Urinary bladder (tissue), 3 donors: ENCODE measurements at regions not wholly inside any gene's neighbourhood (a gene's known extent, or its start where the extent isn't known, plus 50 kb on each side); places are given as distances from the start of the nearest gene placed in this dataset.

Source experiments
- DNase-seq: peaks from one replicate; pipeline ENCODE4 v3.0.0-alpha.2; 2015; ENCODE audit errors: extremely low spot score
- H3K27ac ChIP-seq: one replicate; pipeline ENCODE4 v1.5.1; 2013; ENCODE audit warnings: low read depth, mild to moderate bottlenecking, moderate library complexity
- H3K36me3 ChIP-seq: one replicate; pipeline ENCODE4 v1.6.1; 2013; ENCODE audit warnings: mild to moderate bottlenecking, moderate library complexity; ENCODE audit not compliant: insufficient read depth
- H3K4me1 ChIP-seq: one replicate; pipeline ENCODE4 v1.6.1; 2013; ENCODE audit warnings: mild to moderate bottlenecking, moderate library complexity; ENCODE audit not compliant: insufficient read depth
- H3K4me3 ChIP-seq: one replicate; pipeline ENCODE4 v1.5.1; 2013; ENCODE audit warnings: low read depth, low read length
- WGBS: extraction: QIAGEN DNeasy Blood & Tissue Kit; methylation state at CpG from one replicate; pipeline ENCODE4 v1.1.7; 2013; 5-methylcytosine and 5-hydroxymethylcytosine counted together
- donor health status: healthy with polysubstance abuse.
- donor health status: healthy.

- no peak for DNase-seq
- WGBS: 78% methylated on average over 2 of the region's 2 CpGs
- Histone ChIP-seq H3K36me3 (no peaks in the 10 kb centered on the region), H3K4me1 (no peaks in the 10 kb centered on the region), H3K4me3 (no peak overlapping the region), H3K27ac (no peak overlapping the region)
Observed at GRCh38 chr14:85106506-85106905, 423.4 kb upstream of the FLRT2 start.

GRCh38 chr14:85112762-85113161 lies 417.2 kb upstream of the FLRT2 start:
- no peak overlapping the region for H3K27ac ChIP-seq
- H3K36me3 ChIP-seq: no peaks in the 10 kb centered on the region
- no peak overlapping the region for H3K4me3 ChIP-seq
- 92% methylated on average over 2 of the region's 2 CpGs for WGBS
- no peak for DNase-seq
- no peaks in the 10 kb centered on the region for H3K4me1 ChIP-seq

- Histone ChIP-seq H3K4me3 (no peak overlapping the region), H3K27ac (no peak overlapping the region), H3K36me3 (no peaks in the 10 kb centered on the region), H3K4me1 (no peaks in the 10 kb centered on the region)
- 31% methylated on average over 1 of the region's 1 CpG for WGBS
- DNase-seq: no peak
Observed at GRCh38 chr14:85115921-85116320, 414.0 kb upstream of the FLRT2 start.

- H3K4me1 ChIP-seq: no peaks in the 10 kb centered on the region
- no peak overlapping the region for H3K4me3 ChIP-seq
- H3K27ac ChIP-seq: no peak overlapping the region
- no peaks in the 10 kb centered on the region for H3K36me3 ChIP-seq
- 64% methylated on average over 5 of the region's 5 CpGs for WGBS
- DNase-seq: no peak
Observed at GRCh38 chr14:85118274-85118673, 411.7 kb upstream of the FLRT2 start.

GRCh38 chr14:85122690-85123089 lies 407.3 kb upstream of the FLRT2 start:
- Histone ChIP-seq H3K36me3 (no peaks in the 10 kb centered on the region), H3K4me3 (no peak overlapping the region), H3K4me1 (no peaks in the 10 kb centered on the region), H3K27ac (no peak overlapping the region)
- no peak for DNase-seq

- Histone ChIP-seq H3K27ac (no peak overlapping the region), H3K36me3 (no peaks in the 10 kb centered on the region), H3K4me1 (no peaks in the 10 kb centered on the region), H3K4me3 (no peak overlapping the region)
- 88% methylated on average over 2 of the region's 2 CpGs for whole genome bisulfite sequencing
- no peak for DNase-seq
Observed at GRCh38 chr14:85123755-85124154, 406.2 kb upstream of the FLRT2 start.

GRCh38 chr14:85124631-85125290 lies 405.2 kb upstream of the FLRT2 start:
- 92% methylated on average over 3 of the region's 3 CpGs for WGBS
- Histone ChIP-seq H3K4me3 (no peak overlapping the region), H3K27ac (no peak overlapping the region), H3K4me1 (no peaks in the 10 kb centered on the region), H3K36me3 (no peaks in the 10 kb centered on the region)
- DNase-seq: no peak

- Histone ChIP-seq H3K36me3 (no peaks in the 10 kb centered on the region), H3K4me1 (no peaks in the 10 kb centered on the region), H3K27ac (no peak overlapping the region), H3K4me3 (no peak overlapping the region)
- no peak for DNase-seq
- WGBS: 86% methylated on average over 2 of the region's 2 CpGs
Observed at GRCh38 chr14:85125291-85125670, 404.7 kb upstream of the FLRT2 start.

GRCh38 chr14:85129921-85130320 lies 400.0 kb upstream of the FLRT2 start:
- no peak for DNase-seq
- Histone ChIP-seq H3K27ac (no peak overlapping the region), H3K36me3 (no peaks in the 10 kb centered on the region), H3K4me3 (no peak overlapping the region), H3K4me1 (no peaks in the 10 kb centered on the region)
- WGBS: 53% methylated on average over 2 of the region's 2 CpGs

- Histone ChIP-seq H3K36me3 (no peaks in the 10 kb centered on the region), H3K4me3 (no peak overlapping the region), H3K27ac (no peak overlapping the region), H3K4me1 (no peaks in the 10 kb centered on the region)
- no peak for DNase-seq
- WGBS: 91% methylated on average over 2 of the region's 2 CpGs
Observed at GRCh38 chr14:85131226-85131922, 398.6 kb upstream of the FLRT2 start.

- Histone ChIP-seq H3K27ac (no peak overlapping the region), H3K36me3 (no peaks in the 10 kb centered on the region), H3K4me1 (no peaks in the 10 kb centered on the region), H3K4me3 (no peak overlapping the region)
- 62% methylated on average over 1 of the region's 1 CpG for WGBS
- DNase-seq: no peak
Observed at GRCh38 chr14:85142982-85143381, 387.0 kb upstream of the FLRT2 start.

- Histone ChIP-seq H3K4me3 (no peak overlapping the region), H3K36me3 (no peaks in the 10 kb centered on the region), H3K27ac (no peak overlapping the region), H3K4me1 (no peaks in the 10 kb centered on the region)
- DNase-seq: no peak
- WGBS: 88% methylated on average over 3 of the region's 3 CpGs
Observed at GRCh38 chr14:85146779-85147178, 383.2 kb upstream of the FLRT2 start.

- 58% methylated on average over 4 of the region's 4 CpGs for WGBS
- DNase-seq: no peak
- Histone ChIP-seq H3K27ac (no peak overlapping the region), H3K4me3 (no peak overlapping the region), H3K36me3 (no peaks in the 10 kb centered on the region), H3K4me1 (no peaks in the 10 kb centered on the region)
Observed at GRCh38 chr14:85150166-85150565, 379.8 kb upstream of the FLRT2 start.

- H3K4me1 ChIP-seq: no peaks in the 10 kb centered on the region
- 94% methylated on average over 3 of the region's 3 CpGs for WGBS
- H3K4me3 ChIP-seq: no peak overlapping the region
- DNase-seq: no peak
- H3K27ac ChIP-seq: no peak overlapping the region
- H3K36me3 ChIP-seq: no peaks in the 10 kb centered on the region
Observed at GRCh38 chr14:85154714-85155113, 375.2 kb upstream of the FLRT2 start.
